Peyer's patch (tissue), 4 donors: ENCODE measurements at regions not wholly inside any gene's neighbourhood (a gene's known extent, or its start where the extent isn't known, plus 50 kb on each side); places are given as distances from the start of the nearest gene placed in this dataset.
A peak's percentile ranks its signal among the peaks of the same experiment; 100 is the strongest.
"Not testable (repeated sequence)": the region's sequence is repeated elsewhere in the genome, so short reads cannot be mapped to it uniquely, and the experiment has no call there.

Source experiments
- CTCF ChIP-seq, 6 experiments: fragments of 450-650 bp in 4 of 6; fragments of 200-600 bp in 2 of 6; sonication (generic) in 1 of 6; IDR thresholded peaks; one replicate each; pipeline ENCODE4 v1.5.1; 2017 to 2019; ENCODE audit warnings: antibody characterized with exemption in 6 of 6, mild to moderate bottlenecking in 3 of 6, moderate library complexity in 1 of 6
- POLR2A ChIP-seq, 2 donors: fragments of 450-650 bp; IDR thresholded peaks; one replicate each; pipeline ENCODE4 v1.5.1; 2017; ENCODE audit warnings: antibody characterized with exemption in 2 of 2, mild to moderate bottlenecking in 2 of 2, moderate library complexity in 2 of 2

GRCh38 chr1:221857094-221857444, 115.2 kb upstream of the DUSP10 start:
- TF ChIP-seq POLR2A (IDR thresholded peaks at IDR 0.05) = not testable (repeated sequence)
- TF ChIP-seq CTCF (IDR thresholded peaks at IDR 0.05) = peak in 3 of 6 experiments; percentile 15 to 24 (median 18)
